BJ (cell line): ENCODE measurements at regions not wholly inside any gene's neighbourhood (a gene's known extent, or its start where the extent isn't known, plus 50 kb on each side); places are given as distances from the start of the nearest gene placed in this dataset.

ENCODE experiments used
- CTCF ChIA-PET: fragments of 350-600 bp; formaldehyde crosslinking; extraction: SDS; loops from one replicate; lab custom pipeline; 2021; ENCODE audit warnings: antibody characterized with exemption, inconsistent platforms; lab: Yijun Ruan, JAX
- POLR2A ChIA-PET: fragments of 300-600 bp; sonication (Branson Sonifier 250); formaldehyde crosslinking; extraction: SDS; loops from one replicate; lab custom pipeline; 2021; ENCODE audit warnings: antibody characterized with exemption; lab: Charles Lee
- DNase-seq: peaks from one replicate; pipeline ENCODE4 v3.0.0-alpha.2; 2011; ENCODE audit warnings: low read depth
- H3K27me3 ChIP-seq: 2 replicates; pipeline ENCODE4 v1.6.0; 2011; ENCODE audit warnings: low read length; ENCODE audit not compliant: control insufficient read depth, insufficient read depth
- H3K36me3 ChIP-seq: 2 replicates; pipeline ENCODE4 v1.5.1; 2011; ENCODE audit warnings: low read length; ENCODE audit not compliant: control insufficient read depth, insufficient read depth
- H3K4me3 ChIP-seq: 2 replicates; pipeline ENCODE4 v1.5.1; 2011; ENCODE audit warnings: low read depth, mild to moderate bottlenecking, control low read depth, low read length
- CTCF ChIP-seq: IDR thresholded peaks from 2 replicates; pipeline ENCODE4 v1.5.1; 2011; ENCODE audit warnings: low read depth, mild to moderate bottlenecking, control low read depth, inconsistent platforms, low read length, moderate library complexity; ENCODE audit not compliant: insufficient read depth

- peaks cover 1% of the 10 kb centered on the region; the same call in 1 of the 2 replicates for H3K27me3 ChIP-seq
- POLR2A ChIA-PET, result no interaction called here
- CTCF ChIA-PET, result interaction anchor here (1.1 kb wide), 1 partner anchor 221 kb away, joined by 3 read pairs; no protein-coding TSS in a partner anchor
- no peak overlapping the region for H3K4me3 ChIP-seq
- no peak for DNase-seq
- no peaks in the 10 kb centered on the region for H3K36me3 ChIP-seq
- no peak for TF ChIP-seq CTCF
These were observed 199.8 kb upstream of the TLE3 start for GRCh38 chr15:70297465-70298058.

- Histone ChIP-seq H3K4me3 (no peak overlapping the region), H3K36me3 (no peaks in the 10 kb centered on the region), H3K27me3 (peaks cover 1% of the 10 kb centered on the region)
- ChIA-PET POLR2A (no interaction called here), CTCF (interaction anchor here (1.3 kb wide), 1 partner anchor 13 kb away, joined by 4 read pairs; no protein-coding TSS in a partner anchor)
- DNase-seq, result no peak
- no peak for TF ChIP-seq CTCF
These were observed 197.1 kb upstream of the TLE3 start for GRCh38 chr15:70294731-70295305.

- ChIA-PET POLR2A (no interaction called here), CTCF (no interaction called here)
- no peak for TF ChIP-seq CTCF
- no peak overlapping the region for H3K4me3 ChIP-seq
- DNase-seq, result no peak
- no peaks in the 10 kb centered on the region for H3K36me3 ChIP-seq
- peaks cover 1% of the 10 kb centered on the region for H3K27me3 ChIP-seq
These were observed 196.1 kb upstream of the TLE3 start for GRCh38 chr15:70293591-70294470.

- CTCF ChIA-PET, result no interaction called here
- no peak for TF ChIP-seq CTCF
- Histone ChIP-seq H3K36me3 (no peaks in the 10 kb centered on the region), H3K27me3 (no peaks in the 10 kb centered on the region; the same call in none of the 2 replicates), H3K4me3 (no peak overlapping the region)
- no peak for DNase-seq
- POLR2A ChIA-PET, result no interaction called here
These were observed 195.4 kb upstream of the TLE3 start for GRCh38 chr15:70293138-70293537.
